GM12878 (cell line): ENCODE measurements at regions not wholly inside any gene's neighbourhood (a gene's known extent, or its start where the extent isn't known, plus 50 kb on each side); places are given as distances from the start of the nearest gene placed in this dataset.

Experiments used
- ATAC-seq: fragments of 200-7000 bp; cut with Tn5 transposase; 3 replicates; pipeline ENCODE4 v1.9.1; 2020; ENCODE audit warnings: mild to moderate bottlenecking, moderate library complexity
- BruUV-seq: library from RNA; stranded (reverse); fragments of 400-500 nt; replicated peaks from 2 replicates; lab custom pipeline; 2021; lab: Mats Ljungman, UMichigan
- CTCF ChIA-PET: fragments of 300-600 bp; sonication (Branson Sonifier 250); formaldehyde crosslinking; extraction: SDS; loops from one replicate; lab custom pipeline; 2021; ENCODE audit warnings: inconsistent platforms; lab: Yijun Ruan, JAX
- POLR2A ChIA-PET: fragments of 350-600 bp; formaldehyde crosslinking; extraction: SDS; loops from one replicate; lab custom pipeline; 2021; ENCODE audit warnings: inconsistent platforms; lab: Charles Lee
- RAD21 ChIA-PET: fragments of 300-600 bp; sonication (Branson Sonifier 250); formaldehyde crosslinking; loops from one replicate; lab custom pipeline; 2023; ENCODE audit warnings: antibody characterized with exemption; ENCODE audit not compliant: unreplicated experiment; lab: Charles Lee
- SMC1A ChIA-PET: fragments of 300-600 bp; sonication (Branson Sonifier 250); formaldehyde crosslinking; loops from one replicate; lab custom pipeline; 2023; ENCODE audit not compliant: unreplicated experiment, uncharacterized antibody; lab: Charles Lee
- DNase-seq: peaks from one replicate; pipeline ENCODE4 v3.0.0-alpha.2; 2011; ENCODE audit warnings: low read depth, low spot score
- FAIRE-seq: peaks from 3 replicates; lab custom pipeline; 2011; peaks lifted over from hg19 to GRCh38; lab: Jason Lieb, UNC
- H2AFZ ChIP-seq: 2 replicates; pipeline ENCODE4 v1.6.0; 2011; ENCODE audit warnings: low read depth, low read length, control low read depth; ENCODE audit not compliant: control insufficient read depth
- H3K27ac ChIP-seq: 2 replicates; pipeline ENCODE4 v1.5.1; 2011; ENCODE audit warnings: control low read depth; ENCODE audit not compliant: control insufficient read depth, insufficient read depth
- H3K27me3 ChIP-seq, 2 experiments: replicated peaks in 1 of 2; 2 replicates each; pipeline versions ENCODE4 v1.6.0 to v1.6.1; 2011; ENCODE audit warnings: low read length in 1 of 2; ENCODE audit not compliant: control insufficient read depth in 2 of 2, insufficient read depth in 2 of 2
- H3K36me3 ChIP-seq, 2 experiments: 2 replicates each; pipeline ENCODE4 v1.5.1; 2011; ENCODE audit warnings: low read length in 1 of 2; ENCODE audit not compliant: control insufficient read depth in 2 of 2, insufficient read depth in 2 of 2
- H3K4me1 ChIP-seq: 2 replicates; pipeline ENCODE4 v1.6.1; 2011; ENCODE audit warnings: mild to moderate bottlenecking, low read length, moderate library complexity, mixed read lengths; ENCODE audit not compliant: control insufficient read depth, insufficient read depth
- H3K4me2 ChIP-seq: 2 replicates; pipeline ENCODE4 v1.6.0; 2011; ENCODE audit warnings: control low read depth; ENCODE audit not compliant: control insufficient read depth, insufficient read depth
- H3K4me3 ChIP-seq: fragments of 200-600 bp; sonication (generic); 2 replicates; pipeline ENCODE4 v1.5.1; 2016
- H3K79me2 ChIP-seq: 2 replicates; pipeline ENCODE4 v1.6.0; 2011; ENCODE audit warnings: low read length; ENCODE audit not compliant: control insufficient read depth, insufficient read depth
- H3K9ac ChIP-seq: 2 replicates; pipeline ENCODE4 v1.8.0; 2011; ENCODE audit warnings: low read length, control low read depth, mixed read lengths; ENCODE audit not compliant: control insufficient read depth, insufficient read depth
- H3K9me3 ChIP-seq: replicated peaks from 3 replicates; pipeline ENCODE4 v1.5.1; 2011; ENCODE audit warnings: mild to moderate bottlenecking, low read length; ENCODE audit not compliant: control insufficient read depth, insufficient read depth
- H4K20me1 ChIP-seq: 2 replicates; pipeline ENCODE4 v1.6.0; 2011; ENCODE audit not compliant: control insufficient read depth, insufficient read depth
- CBX5 ChIP-seq: sonication (generic); IDR thresholded peaks from 2 replicates; pipeline ENCODE4 v1.6.1; 2016; ENCODE audit warnings: low read depth, moderate library complexity, mild to moderate bottlenecking, inconsistent platforms
- CHD2 ChIP-seq: IDR thresholded peaks from 2 replicates; pipeline ENCODE4 v1.6.1; 2011; ENCODE audit warnings: low read depth, low read length, improper control_type of control experiment, borderline replicate concordance
- E2F8 ChIP-seq: fragments of 450-650 bp; IDR thresholded peaks from 2 replicates; pipeline ENCODE4 v1.6.1; 2018; ENCODE audit warnings: mild to moderate bottlenecking, low read depth, moderate library complexity; ENCODE audit not compliant: partially characterized antibody
- MAX ChIP-seq: IDR thresholded peaks from 2 replicates; pipeline ENCODE4 v1.6.1; 2012; ENCODE audit warnings: low read depth, low read length, improper control_type of control experiment
- MXI1 ChIP-seq: fragments of 150-350 bp; IDR thresholded peaks from 2 replicates; pipeline ENCODE4 v1.6.1; 2011; ENCODE audit warnings: low read depth, mild to moderate bottlenecking, inconsistent platforms, low read length, improper control_type of control experiment
- NBN ChIP-seq: fragments of 450-650 bp; IDR thresholded peaks from 2 replicates; pipeline ENCODE4 v1.6.1; 2016
- NFIC ChIP-seq: IDR thresholded peaks from 2 replicates; pipeline ENCODE4 v1.6.1; 2012; ENCODE audit warnings: low read depth, mild to moderate bottlenecking, inconsistent platforms, low read length, moderate library complexity
- PML ChIP-seq: IDR thresholded peaks from 2 replicates; pipeline ENCODE4 v1.6.1; 2012; ENCODE audit warnings: low read length, inconsistent platforms
- RB1 ChIP-seq: fragments of 450-650 bp; formaldehyde crosslinking; IDR thresholded peaks from 2 replicates; pipeline ENCODE4 v1.6.1; 2017; ENCODE audit warnings: mild to moderate bottlenecking, borderline replicate concordance
- SMAD5 ChIP-seq: IDR thresholded peaks from 2 replicates; pipeline ENCODE4 v1.6.1; 2016; ENCODE audit warnings: antibody characterized with exemption, low read depth
- SP1 ChIP-seq: IDR thresholded peaks from one replicate; pipeline ENCODE4 v1.6.1; 2011; ENCODE audit warnings: low read depth, low read length
- SPI1 ChIP-seq: IDR thresholded peaks from 2 replicates; pipeline ENCODE4 v1.6.1; 2011; ENCODE audit warnings: low read depth, mild to moderate bottlenecking, low read length, moderate library complexity, borderline replicate concordance; ENCODE audit not compliant: insufficient read depth
- SREBF2 ChIP-seq: IDR thresholded peaks from 2 replicates; pipeline ENCODE4 v1.6.1; 2012; ENCODE audit warnings: mild to moderate bottlenecking, low read length
- SUPT20H ChIP-seq: IDR thresholded peaks from 2 replicates; pipeline ENCODE4 v1.6.1; 2011; ENCODE audit warnings: low read depth, mild to moderate bottlenecking, low read length, moderate library complexity, borderline replicate concordance; ENCODE audit not compliant: control insufficient read depth
- TCF3 ChIP-seq: IDR thresholded peaks from 2 replicates; pipeline ENCODE4 v1.6.1; 2012; ENCODE audit warnings: low read depth, mild to moderate bottlenecking, low read length, borderline replicate concordance; ENCODE audit not compliant: insufficient read depth
- YBX1 ChIP-seq: fragments of 450-650 bp; IDR thresholded peaks from 2 replicates; pipeline ENCODE4 v1.6.1; 2016; ENCODE audit warnings: antibody characterized with exemption
- ZNF217 ChIP-seq: fragments of 450-650 bp; IDR thresholded peaks from 2 replicates; pipeline ENCODE4 v1.6.1; 2017; ENCODE audit warnings: antibody characterized with exemption, mild to moderate bottlenecking
- ZSCAN29 ChIP-seq: fragments of 450-650 bp; IDR thresholded peaks from 2 replicates; pipeline ENCODE4 v1.6.1; 2017; ENCODE audit warnings: mild to moderate bottlenecking, moderate library complexity
- WGBS: methylation state at CpG from one replicate; pipeline ENCODE4 v1.1.6; 2016; ENCODE audit warnings: low lambda C conversion rate; ENCODE audit not compliant: insufficient replicate concordance, insufficient coverage; ENCODE audit errors: missing lambda C conversion rate; 5-methylcytosine and 5-hydroxymethylcytosine counted together
- in situ Hi-C: fragments of 300-500 bp; cut with MboI; formaldehyde crosslinking; loops from 9 replicates; pipeline ENCODE4 v1.14.3; 2018; ENCODE audit warnings: mixed read lengths
- intact Hi-C: fragments of 100-400 bp; cut with micrococcal nuclease; formaldehyde crosslinking; loops from one replicate; pipeline ENCODE4 v1.14.2; 2022; ENCODE audit not compliant: unreplicated experiment
- TF ChIP-seq, protein P1 (sequence below): fragments of 450-650 bp; IDR thresholded peaks from 2 replicates; pipeline ENCODE4 v1.6.1; 2017; ENCODE audit warnings: mild to moderate bottlenecking
- TF ChIP-seq, protein P2 (sequence below): fragments of 450-650 bp; IDR thresholded peaks from 2 replicates; pipeline ENCODE4 v1.6.1; 2017; ENCODE audit warnings: borderline replicate concordance

DNA sequence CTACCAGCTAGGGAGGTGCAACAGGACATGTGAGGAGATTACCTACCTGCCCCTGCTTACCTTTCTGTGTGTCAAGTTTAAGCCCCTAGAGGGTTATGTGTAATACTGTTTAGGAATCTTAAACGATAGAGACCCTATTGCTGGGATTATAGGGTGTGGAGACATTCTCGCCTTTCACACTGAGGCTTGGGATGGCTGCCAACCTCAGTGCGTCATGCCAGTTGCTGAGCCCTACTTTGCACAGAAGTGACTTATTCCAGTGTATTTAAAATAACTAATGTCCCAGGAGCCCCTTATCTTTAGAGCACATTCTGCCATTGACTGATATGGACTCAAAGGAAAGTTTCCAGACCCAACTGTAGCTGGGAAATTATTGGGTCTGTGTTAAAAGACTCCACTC lies 76.6 kb upstream of the XPA start:
- H3K27me3 ChIP-seq: peaks cover 1 to 4% of the 10 kb centered on the region in 2 experiments; a peak in 3 of 4 replicates
- TF ChIP-seq NFIC: no peak
- no peak for TF ChIP-seq TCF3
- no peak for TF ChIP-seq SUPT20H
- no peak for TF ChIP-seq NBN
- TF ChIP-seq PML: no peak
- TF ChIP-seq, protein P1, sequence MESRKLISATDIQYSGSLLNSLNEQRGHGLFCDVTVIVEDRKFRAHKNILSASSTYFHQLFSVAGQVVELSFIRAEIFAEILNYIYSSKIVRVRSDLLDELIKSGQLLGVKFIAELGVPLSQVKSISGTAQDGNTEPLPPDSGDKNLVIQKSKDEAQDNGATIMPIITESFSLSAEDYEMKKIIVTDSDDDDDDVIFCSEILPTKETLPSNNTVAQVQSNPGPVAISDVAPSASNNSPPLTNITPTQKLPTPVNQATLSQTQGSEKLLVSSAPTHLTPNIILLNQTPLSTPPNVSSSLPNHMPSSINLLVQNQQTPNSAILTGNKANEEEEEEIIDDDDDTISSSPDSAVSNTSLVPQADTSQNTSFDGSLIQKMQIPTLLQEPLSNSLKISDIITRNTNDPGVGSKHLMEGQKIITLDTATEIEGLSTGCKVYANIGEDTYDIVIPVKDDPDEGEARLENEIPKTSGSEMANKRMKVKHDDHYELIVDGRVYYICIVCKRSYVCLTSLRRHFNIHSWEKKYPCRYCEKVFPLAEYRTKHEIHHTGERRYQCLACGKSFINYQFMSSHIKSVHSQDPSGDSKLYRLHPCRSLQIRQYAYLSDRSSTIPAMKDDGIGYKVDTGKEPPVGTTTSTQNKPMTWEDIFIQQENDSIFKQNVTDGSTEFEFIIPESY: no peak
- no peak for TF ChIP-seq E2F8
- TF ChIP-seq ZNF217: no peak
- no peak for TF ChIP-seq CHD2
- no peak for TF ChIP-seq SMAD5
- no peak for TF ChIP-seq SPI1
- no peak for TF ChIP-seq ZSCAN29
- no peak for TF ChIP-seq SP1
- TF ChIP-seq MXI1: no peak
- no peak for TF ChIP-seq YBX1
- no peak for TF ChIP-seq SREBF2
- no peak for TF ChIP-seq CBX5
- TF ChIP-seq MAX: no peak
- TF ChIP-seq, protein P2, sequence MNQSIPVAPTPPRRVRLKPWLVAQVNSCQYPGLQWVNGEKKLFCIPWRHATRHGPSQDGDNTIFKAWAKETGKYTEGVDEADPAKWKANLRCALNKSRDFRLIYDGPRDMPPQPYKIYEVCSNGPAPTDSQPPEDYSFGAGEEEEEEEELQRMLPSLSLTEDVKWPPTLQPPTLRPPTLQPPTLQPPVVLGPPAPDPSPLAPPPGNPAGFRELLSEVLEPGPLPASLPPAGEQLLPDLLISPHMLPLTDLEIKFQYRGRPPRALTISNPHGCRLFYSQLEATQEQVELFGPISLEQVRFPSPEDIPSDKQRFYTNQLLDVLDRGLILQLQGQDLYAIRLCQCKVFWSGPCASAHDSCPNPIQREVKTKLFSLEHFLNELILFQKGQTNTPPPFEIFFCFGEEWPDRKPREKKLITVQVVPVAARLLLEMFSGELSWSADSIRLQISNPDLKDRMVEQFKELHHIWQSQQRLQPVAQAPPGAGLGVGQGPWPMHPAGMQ: no peak
- no peak for TF ChIP-seq RB1
- BruUV-seq: no TSS peak
- no peak overlapping the region for H3K4me2 ChIP-seq
- CTCF ChIA-PET: no interaction called here
- H3K4me1 ChIP-seq: no peaks in the 10 kb centered on the region
- POLR2A ChIA-PET: no interaction called here
- 38% methylated on average over 3 of the region's 3 CpGs for WGBS
- no peak overlapping the region for H3K4me3 ChIP-seq
- no peak overlapping the region for H3K9ac ChIP-seq
- H2AFZ ChIP-seq: no peak overlapping the region
- H3K9me3 ChIP-seq: peaks cover 2% of the 10 kb centered on the region; the same call in 1 of the 3 replicates
- H3K36me3 ChIP-seq: no peaks in the 10 kb centered on the region
- intact Hi-C loops (no loop called here), in situ Hi-C loops (no loop called here)
- DNase-seq: no peak
- no peak for ATAC-seq
- RAD21 ChIA-PET: no interaction called here
- H3K79me2 ChIP-seq: no peaks in the 10 kb centered on the region
- H3K27ac ChIP-seq: no peak overlapping the region
- SMC1A ChIA-PET: interaction anchor here (1.0 kb wide), 1 partner anchor 68 kb away, joined by 3 read pairs; no protein-coding TSS in a partner anchor
- FAIRE-seq: no peak
- no peaks in the 10 kb centered on the region for H4K20me1 ChIP-seq
